HK-2 (cell line): ENCODE measurements at regions not wholly inside any gene's neighbourhood (a gene's known extent, or its start where the extent isn't known, plus 50 kb on each side); places are given as distances from the start of the nearest gene placed in this dataset.
A peak's percentile ranks its signal among the peaks of the same experiment; 100 is the strongest.

Experiments used
- DNase-seq: peaks from one replicate; pipeline ENCODE4 v3.0.0-alpha.2; 2018; ENCODE audit not compliant: unreplicated experiment

DNA sequence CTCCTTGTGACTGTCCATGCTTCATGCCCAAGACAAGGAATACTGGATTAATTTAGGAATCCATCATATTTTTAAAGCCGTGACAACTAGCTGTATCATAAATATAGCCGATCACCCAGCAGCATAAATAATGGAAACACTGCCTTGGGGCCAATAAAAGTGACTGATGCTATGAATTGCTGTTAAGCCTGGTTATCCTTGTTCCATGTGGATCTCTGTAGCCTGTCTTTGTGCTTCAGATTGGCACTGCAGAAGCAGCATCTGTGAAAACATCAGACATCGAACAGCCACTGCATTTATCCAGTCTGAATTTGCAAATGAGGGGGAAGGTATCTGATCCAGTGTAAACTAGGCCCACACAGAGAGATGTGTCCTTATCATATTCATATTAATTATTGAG lies 1181.8 kb downstream of the SORCS1 start:
- no peak for DNase-seq

- DNase-seq: no peak
Observed at GRCh38 chr10:105981679-105982078, 1182.8 kb downstream of the SORCS1 start.

DNA sequence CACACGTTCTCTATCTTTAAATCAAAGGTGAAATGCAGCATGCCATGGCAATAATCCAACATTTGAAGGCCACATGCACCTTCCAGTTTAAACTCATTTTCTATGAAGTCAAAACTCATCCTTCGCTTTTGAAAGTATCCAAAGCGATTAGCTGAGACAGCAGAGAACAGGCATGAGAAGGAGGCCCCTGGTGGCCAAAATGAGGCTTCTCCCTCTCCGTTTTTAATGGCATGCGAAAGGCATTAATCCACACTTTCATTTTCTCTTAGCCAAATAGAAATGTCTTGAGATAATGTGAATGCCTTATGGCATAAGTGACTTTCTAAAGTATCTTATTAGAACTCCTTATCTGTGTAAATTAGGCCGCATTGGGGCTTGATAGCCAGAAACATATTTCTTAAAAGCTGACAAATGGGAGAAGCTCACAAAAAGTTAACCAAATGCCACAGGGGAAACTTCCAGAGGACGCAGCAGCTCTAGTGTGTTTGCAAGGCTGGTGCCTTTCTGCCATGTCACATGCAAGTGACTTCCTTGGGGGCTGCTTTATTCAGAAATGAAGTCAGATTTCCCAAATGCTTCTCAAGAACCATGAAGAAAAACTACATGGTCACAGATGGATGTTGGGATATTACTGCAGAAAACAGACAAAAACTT lies 1189.6 kb downstream of the SORCS1 start:
- no peak for DNase-seq

GRCh38 chr10:105973902-105974301 lies 1190.6 kb downstream of the SORCS1 start:
- DNase-seq: no peak

DNA sequence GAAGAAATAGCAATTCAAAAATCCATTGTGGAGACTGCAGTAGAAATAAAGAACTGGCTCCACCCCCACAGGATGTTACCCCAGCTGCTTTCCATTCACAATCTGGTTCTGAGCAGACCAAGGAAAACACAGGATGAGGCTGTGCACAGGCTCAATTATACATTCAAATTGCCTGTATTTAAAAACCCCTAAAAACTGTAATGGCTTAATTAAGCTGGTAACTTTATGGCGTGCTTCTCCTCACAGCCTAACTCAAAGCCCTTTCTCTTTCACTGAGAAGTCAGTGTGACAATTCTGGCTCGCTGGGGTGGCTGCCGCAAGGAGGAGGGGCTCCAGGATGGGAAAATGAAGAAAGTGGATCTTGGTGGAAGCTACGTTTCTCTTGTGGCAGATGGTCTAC lies 1191.1 kb downstream of the SORCS1 start:
- DNase-seq: no peak

DNA sequence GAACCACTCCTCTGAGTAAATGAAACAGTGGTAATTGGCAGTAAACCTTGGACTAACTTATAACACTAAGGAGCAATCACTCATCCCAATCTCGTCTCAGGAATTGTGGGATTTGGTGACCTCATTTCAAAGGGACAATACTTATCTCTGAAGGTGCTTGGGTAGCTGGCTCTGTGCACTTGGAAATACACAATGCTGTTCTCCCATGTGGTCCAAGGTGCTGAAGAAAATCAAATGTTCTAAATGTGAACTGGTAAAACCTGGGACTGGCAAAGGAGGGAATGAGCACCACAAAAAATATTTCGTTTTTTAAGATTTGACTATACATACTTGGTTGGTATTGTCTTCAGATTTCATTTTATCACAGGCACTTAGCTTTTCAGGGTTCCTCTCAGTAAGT lies 1193.0 kb downstream of the SORCS1 start:
- DNase-seq: no peak

- no peak for DNase-seq
Observed at GRCh38 chr10:105969884-105970377, 1194.6 kb downstream of the SORCS1 start.

DNA sequence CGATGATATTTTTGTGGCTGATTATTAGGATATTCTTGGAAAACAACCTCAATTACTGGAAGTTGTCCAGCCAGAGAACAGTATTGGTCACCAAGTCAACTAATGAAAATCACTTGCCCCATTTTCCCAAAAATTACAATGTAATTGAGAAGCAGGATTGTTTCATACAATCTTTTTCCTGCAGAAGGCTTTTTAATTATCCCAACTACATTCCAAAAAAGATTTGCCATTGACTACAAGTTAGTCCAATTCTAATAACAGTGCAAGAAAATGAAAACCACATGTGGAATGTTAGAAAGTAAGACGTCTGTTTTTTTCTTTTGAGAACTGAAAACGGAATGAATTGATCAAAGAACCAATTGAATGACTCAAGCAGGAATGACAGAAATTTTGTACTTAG lies 1195.8 kb downstream of the SORCS1 start:
- DNase-seq: no peak

- DNase-seq: no peak
Observed at GRCh38 chr10:105967256-105967655, 1197.2 kb downstream of the SORCS1 start.

GRCh38 chr10:105965141-105965540 lies 1199.4 kb downstream of the SORCS1 start:
- DNase-seq: no peak

DNA sequence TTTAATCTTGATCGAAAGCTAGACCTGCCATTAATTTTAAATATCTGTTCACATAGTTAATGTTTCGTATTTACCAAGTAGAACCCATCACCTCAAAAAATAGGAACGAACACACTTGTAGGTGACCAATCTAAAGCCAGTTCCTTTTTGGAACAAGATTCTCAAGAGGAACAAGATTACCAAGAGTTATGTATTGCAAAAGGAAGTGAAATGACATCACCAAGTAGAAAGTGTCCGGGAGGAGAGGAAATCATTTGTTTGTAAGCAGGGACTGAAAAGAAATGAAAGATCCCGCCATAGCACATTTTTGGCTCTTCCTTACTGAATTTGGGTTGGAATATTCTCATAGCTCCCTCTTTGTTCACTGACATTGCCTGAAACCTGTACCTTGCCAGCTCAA lies 1200.5 kb downstream of the SORCS1 start:
- no peak for DNase-seq

DNA sequence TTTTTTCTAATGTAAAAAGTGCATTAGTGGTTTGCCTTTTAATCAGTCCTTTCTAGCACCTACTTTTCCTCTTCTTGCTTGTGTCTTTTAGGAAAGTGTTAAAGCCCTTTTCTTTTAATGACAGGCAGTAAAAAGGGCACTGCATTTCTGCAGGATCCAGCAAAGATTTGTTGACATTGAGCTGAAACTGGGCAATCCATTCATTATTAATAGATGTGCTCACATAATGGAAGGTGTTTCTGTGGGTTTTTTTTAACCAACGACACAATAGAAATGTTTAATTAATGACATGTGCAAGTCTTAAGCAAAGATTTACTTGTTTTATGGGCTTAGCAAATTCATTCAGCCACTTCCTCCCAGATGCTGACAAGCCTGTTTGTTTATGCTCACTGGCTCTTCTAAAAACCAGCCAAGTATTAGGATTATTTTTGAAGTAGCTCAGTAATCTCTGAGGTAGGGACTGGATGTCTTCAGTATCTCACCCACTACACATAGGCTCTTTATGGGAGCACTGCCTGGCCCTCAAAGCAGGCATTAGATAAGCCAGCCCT lies 1201.1 kb downstream of the SORCS1 start:
- no peak for DNase-seq

GRCh38 chr10:105956550-105956949 lies 1208.0 kb downstream of the SORCS1 start:
- no peak for DNase-seq

GRCh38 chr10:105953861-105954260 lies 1210.6 kb downstream of the SORCS1 start:
- DNase-seq: no peak

DNA sequence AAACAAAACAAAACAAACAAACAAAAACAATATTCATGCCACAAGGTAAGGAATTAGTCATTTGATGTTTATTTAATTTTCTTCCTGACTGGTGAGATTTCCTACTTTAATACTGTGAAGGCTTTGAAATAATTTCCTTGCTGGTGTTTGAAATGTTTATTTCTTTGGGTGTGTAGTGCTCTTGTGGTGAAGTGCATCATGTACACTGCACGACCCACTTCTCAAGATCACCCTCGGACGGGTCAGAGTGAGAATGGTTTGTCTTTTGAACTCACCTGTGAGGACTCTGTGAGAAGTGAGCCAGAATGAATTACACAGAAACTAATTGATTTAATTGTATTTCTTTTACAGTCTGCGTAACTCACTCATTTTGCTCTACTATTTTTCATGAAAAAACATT lies 1211.5 kb downstream of the SORCS1 start:
- no peak for DNase-seq

- DNase-seq: no peak
Observed at GRCh38 chr10:105952153-105952552, 1212.4 kb downstream of the SORCS1 start.

- peak; percentile 18 for DNase-seq
Observed at GRCh38 chr10:105950410-105950809, 1214.1 kb downstream of the SORCS1 start.

- DNase-seq: no peak
Observed at GRCh38 chr10:105949721-105950120, 1214.8 kb downstream of the SORCS1 start.

DNA sequence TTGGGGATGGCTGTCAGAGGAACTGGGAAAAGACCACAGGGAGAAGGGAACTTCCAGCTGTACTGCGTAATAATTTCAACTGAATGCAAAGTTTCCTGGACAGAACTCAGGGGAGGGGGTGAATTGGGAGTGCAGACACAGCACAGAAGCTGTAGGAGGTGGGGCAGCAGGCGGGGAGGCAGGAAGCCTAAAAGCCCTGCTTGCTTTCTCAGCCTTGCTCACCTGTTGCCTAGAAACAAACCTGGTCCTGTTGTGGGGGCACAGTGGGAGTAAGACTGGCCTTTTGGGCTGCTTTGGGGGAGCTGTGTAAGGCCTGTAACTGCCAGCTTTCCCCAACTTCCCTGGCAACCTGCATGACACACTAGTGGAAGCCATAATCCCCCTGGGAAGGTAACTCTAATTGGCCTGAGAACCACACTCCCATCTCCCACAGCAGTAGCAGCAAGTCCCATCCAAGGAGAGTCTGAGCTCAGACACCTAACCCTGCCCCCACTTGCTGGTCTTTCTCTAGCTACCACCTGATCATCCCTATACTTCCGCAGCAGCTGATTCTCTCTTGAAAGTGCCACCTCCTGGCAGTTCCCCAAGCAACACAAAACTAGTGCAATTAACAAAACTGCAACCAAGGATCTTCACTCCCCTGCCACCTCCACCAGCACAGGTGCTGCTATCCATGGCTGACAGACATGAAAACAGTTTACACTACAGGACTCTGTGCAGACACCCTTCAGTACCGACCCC lies 1239.3 kb downstream of the SORCS1 start:
- no peak for DNase-seq

GRCh38 chr10:105921348-105921747 lies 1243.2 kb downstream of the SORCS1 start:
- no peak for DNase-seq

- DNase-seq: no peak
Observed at GRCh38 chr10:105914432-105914831, 1250.1 kb downstream of the SORCS1 start.

- no peak for DNase-seq
Observed at GRCh38 chr10:105908701-105909100, 1255.8 kb downstream of the SORCS1 start.

DNA sequence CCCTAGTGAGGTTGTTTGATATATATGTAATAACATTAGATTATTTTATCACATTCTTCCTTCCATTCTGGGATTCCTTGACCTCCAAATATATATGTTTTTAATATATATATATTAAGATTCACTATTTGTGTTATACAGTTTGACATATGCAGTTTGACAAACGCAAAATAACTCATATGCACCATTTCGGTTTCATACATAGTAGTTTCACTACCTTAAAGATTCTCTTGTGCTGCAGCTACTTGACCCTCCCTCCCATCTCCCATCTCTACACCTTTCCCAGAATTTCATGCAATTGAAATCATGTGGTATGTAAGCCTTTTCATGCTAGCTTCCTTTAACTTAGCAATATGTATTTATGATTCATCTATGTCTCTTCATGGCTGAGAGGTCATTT lies 1244.4 kb downstream of the SORCS3 start:
- DNase-seq: no peak
